B cell (primary cell): ENCODE measurements at regions not wholly inside any gene's neighbourhood (a gene's known extent, or its start where the extent isn't known, plus 50 kb on each side); places are given as distances from the start of the nearest gene placed in this dataset.

Experiments used
- EZH2 ChIP-seq: IDR thresholded peaks from 2 replicates; pipeline ENCODE4 v1.6.1; 2012; ENCODE audit warnings: borderline replicate concordance, low read depth, mild to moderate bottlenecking, moderate library complexity, low read length; ENCODE audit not compliant: insufficient read depth, poor library complexity, severe bottlenecking
- TF ChIP-seq, protein P1 (sequence below): fragments of 200-600 bp; IDR thresholded peaks from one replicate; pipeline ENCODE4 v1.8.0; 2022; ENCODE audit warnings: antibody characterized with exemption, mild to moderate bottlenecking

DNA sequence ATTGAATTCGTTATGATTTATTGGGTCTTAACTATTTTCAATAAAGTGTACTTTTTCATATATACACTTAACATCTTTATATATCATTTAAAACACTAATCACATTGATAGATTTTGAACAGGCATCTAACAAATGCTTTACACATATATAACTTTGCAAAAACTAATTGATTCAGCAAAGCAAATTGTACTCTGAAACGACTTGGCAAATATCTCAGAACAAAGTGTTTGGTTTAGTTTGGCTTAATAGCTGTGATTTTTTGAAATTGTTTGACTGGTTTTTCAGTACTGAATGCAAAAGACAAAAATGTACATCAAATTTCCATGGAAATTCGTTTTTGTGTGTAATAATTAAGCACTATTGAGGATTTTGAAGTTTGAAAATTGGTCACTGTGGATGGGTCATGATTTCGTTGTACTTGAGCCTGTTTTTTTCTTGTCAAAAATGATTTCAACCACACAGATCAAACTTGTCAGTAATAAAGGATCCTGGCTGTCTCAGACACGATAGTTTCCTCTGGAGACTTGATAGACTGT is 125.3 kb upstream of the SLC25A13 start:
- TF ChIP-seq EZH2, result no peak
- TF ChIP-seq, protein P1, sequence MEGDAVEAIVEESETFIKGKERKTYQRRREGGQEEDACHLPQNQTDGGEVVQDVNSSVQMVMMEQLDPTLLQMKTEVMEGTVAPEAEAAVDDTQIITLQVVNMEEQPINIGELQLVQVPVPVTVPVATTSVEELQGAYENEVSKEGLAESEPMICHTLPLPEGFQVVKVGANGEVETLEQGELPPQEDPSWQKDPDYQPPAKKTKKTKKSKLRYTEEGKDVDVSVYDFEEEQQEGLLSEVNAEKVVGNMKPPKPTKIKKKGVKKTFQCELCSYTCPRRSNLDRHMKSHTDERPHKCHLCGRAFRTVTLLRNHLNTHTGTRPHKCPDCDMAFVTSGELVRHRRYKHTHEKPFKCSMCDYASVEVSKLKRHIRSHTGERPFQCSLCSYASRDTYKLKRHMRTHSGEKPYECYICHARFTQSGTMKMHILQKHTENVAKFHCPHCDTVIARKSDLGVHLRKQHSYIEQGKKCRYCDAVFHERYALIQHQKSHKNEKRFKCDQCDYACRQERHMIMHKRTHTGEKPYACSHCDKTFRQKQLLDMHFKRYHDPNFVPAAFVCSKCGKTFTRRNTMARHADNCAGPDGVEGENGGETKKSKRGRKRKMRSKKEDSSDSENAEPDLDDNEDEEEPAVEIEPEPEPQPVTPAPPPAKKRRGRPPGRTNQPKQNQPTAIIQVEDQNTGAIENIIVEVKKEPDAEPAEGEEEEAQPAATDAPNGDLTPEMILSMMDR, result no peak
